ENCODE measurements at regions not wholly inside any gene's neighbourhood (a gene's known extent, or its start where the extent isn't known, plus 50 kb on each side); places are given as distances from the start of the nearest gene placed in this dataset.

DNA sequence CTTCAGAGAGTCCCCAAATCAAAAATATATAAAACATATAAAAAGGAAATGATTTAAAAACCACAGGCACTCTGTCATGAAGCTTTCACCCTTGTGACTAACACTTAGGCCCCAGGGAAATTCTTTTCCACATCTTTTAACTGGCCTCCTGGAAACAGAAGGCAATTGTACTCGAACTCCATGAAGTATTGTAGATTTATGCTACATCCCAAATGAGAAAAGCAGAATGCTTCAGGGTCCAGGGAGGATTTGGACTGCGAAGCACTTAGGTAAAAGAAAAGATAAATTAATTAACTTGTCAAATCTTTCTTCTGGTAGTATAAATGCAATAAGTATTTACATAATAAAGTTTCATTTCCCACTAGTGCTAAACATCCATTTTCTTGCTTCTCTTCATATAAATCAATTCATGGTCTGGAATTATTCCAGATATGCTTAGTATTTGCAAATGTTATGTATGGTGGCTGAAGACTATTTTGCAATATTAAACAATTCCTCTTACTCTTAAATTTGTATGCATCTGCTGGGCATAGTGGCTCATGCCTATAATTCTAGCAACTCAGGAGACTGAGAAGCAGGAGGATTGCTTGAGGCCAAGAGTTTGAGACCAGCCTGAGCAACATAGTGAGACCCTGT lies 64.9 kb upstream of the ELL2 start:
- TF ChIP-seq, protein P1, sequence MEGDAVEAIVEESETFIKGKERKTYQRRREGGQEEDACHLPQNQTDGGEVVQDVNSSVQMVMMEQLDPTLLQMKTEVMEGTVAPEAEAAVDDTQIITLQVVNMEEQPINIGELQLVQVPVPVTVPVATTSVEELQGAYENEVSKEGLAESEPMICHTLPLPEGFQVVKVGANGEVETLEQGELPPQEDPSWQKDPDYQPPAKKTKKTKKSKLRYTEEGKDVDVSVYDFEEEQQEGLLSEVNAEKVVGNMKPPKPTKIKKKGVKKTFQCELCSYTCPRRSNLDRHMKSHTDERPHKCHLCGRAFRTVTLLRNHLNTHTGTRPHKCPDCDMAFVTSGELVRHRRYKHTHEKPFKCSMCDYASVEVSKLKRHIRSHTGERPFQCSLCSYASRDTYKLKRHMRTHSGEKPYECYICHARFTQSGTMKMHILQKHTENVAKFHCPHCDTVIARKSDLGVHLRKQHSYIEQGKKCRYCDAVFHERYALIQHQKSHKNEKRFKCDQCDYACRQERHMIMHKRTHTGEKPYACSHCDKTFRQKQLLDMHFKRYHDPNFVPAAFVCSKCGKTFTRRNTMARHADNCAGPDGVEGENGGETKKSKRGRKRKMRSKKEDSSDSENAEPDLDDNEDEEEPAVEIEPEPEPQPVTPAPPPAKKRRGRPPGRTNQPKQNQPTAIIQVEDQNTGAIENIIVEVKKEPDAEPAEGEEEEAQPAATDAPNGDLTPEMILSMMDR (IDR thresholded peaks at IDR 0.05): no peak
- H3K27ac Mint-ChIP-seq: no peak overlapping the region
- ATAC-seq (no peak), DNase-seq (no peak)
- H3K36me3 Mint-ChIP-seq: no peaks in the 10 kb centered on the region
- no peaks in the 10 kb centered on the region for H3K36me3 ChIP-seq (ENCODE audit: control insufficient read depth, insufficient read depth, low read length)
- 67% methylated on average over 1 of the region's 2 CpGs for WGBS (ENCODE audit: insufficient coverage)
- no peaks in the 10 kb centered on the region for H3K9me3 ChIP-seq (ENCODE audit: control insufficient read depth, insufficient read depth, low read length)
- peaks cover 2% of the 10 kb centered on the region for H3K27me3 ChIP-seq (ENCODE audit: control insufficient read depth, insufficient read depth, low read length)
- peaks cover 0 to 7% of the 10 kb centered on the region in 2 donors for H3K27me3 Mint-ChIP-seq (ENCODE audit: low read depth in 2 of 2)
- no peaks in the 10 kb centered on the region for H3K9me3 Mint-ChIP-seq
- H3K27ac ChIP-seq (ENCODE audit: low read length): no peak overlapping the region
- H3K4me1 ChIP-seq (ENCODE audit: control insufficient read depth, insufficient read depth, low read length): no peaks in the 10 kb centered on the region
- H3K4me3 Mint-ChIP-seq: no peak overlapping the region
- H3K4me3 ChIP-seq (ENCODE audit: low read length): no peak overlapping the region
- intact Hi-C loops (cut with micrococcal nuclease): no loop called here
- no peaks in the 10 kb centered on the region for H3K4me1 Mint-ChIP-seq

DNA sequence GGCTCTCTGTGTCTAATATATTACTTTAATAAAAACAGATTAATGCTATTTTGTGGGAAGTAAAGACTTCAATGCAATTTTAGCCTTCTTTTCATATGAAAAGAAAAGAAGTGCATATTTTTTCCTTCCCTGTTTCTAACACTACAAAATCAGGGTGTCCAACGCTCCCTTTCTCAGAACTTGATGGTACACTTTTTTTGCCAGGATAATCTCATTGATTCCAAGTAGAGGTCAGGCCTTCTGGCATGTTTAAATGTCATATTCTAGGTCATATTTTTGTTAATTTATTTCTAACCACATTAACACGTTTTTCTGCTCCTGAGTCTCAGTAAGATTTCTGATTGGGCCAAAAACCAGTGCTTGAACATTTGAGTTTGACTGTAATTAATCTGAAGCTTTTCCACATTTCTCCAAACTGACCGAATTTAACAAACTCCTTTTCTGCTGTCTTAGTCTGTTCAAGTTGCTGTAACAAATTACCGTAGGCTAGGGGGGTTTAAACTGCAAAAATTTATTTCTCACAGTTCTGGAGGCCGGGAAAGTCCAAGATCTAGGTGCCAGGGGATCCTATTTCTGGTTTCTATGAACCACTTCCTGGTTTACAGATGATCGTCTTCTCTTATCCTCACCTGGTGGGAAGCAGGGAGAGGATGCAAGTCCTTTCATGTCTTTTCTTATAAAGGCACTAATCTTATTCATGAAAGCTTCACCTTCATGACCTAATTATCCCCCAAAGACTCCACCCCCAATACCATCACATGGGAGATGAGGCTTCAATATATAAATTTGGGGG lies 63.2 kb upstream of the ELL2 start:
- H3K4me3 ChIP-seq (ENCODE audit: low read length): no peak overlapping the region
- no peaks in the 10 kb centered on the region for H3K9me3 Mint-ChIP-seq
- DNase-seq (no peak), ATAC-seq (no peak)
- H3K27ac Mint-ChIP-seq: no peak overlapping the region
- TF ChIP-seq, protein P1 (IDR thresholded peaks at IDR 0.05): no peak
- no peaks in the 10 kb centered on the region for H3K36me3 ChIP-seq (ENCODE audit: control insufficient read depth, insufficient read depth, low read length)
- no peak overlapping the region for H3K27ac ChIP-seq (ENCODE audit: low read length)
- H3K27me3 Mint-ChIP-seq (ENCODE audit: low read depth in 2 of 2): peaks cover 0 to 7% of the 10 kb centered on the region in 2 donors
- no peaks in the 10 kb centered on the region for H3K36me3 Mint-ChIP-seq
- H3K9me3 ChIP-seq (ENCODE audit: control insufficient read depth, insufficient read depth, low read length): no peaks in the 10 kb centered on the region
- H3K4me1 Mint-ChIP-seq: no peaks in the 10 kb centered on the region
- 72% methylated on average over 6 of the region's 6 CpGs for WGBS (ENCODE audit: insufficient coverage)
- intact Hi-C loops (cut with micrococcal nuclease): no loop called here
- H3K27me3 ChIP-seq (ENCODE audit: control insufficient read depth, insufficient read depth, low read length): peaks cover 2% of the 10 kb centered on the region
- no peak overlapping the region for H3K4me3 Mint-ChIP-seq
- H3K4me1 ChIP-seq (ENCODE audit: control insufficient read depth, insufficient read depth, low read length): no peaks in the 10 kb centered on the region

GRCh38 chr5:96023518-96023917 lies 61.9 kb upstream of the ELL2 start:
- Histone ChIP-seq H3K9me3 (ENCODE audit: control insufficient read depth, insufficient read depth, low read length) (no peaks in the 10 kb centered on the region), H3K4me1 (ENCODE audit: control insufficient read depth, insufficient read depth, low read length) (no peaks in the 10 kb centered on the region), H3K4me3 (ENCODE audit: low read length) (no peak overlapping the region), H3K27ac (ENCODE audit: low read length) (no peak overlapping the region), H3K36me3 (ENCODE audit: control insufficient read depth, insufficient read depth, low read length) (no peaks in the 10 kb centered on the region), H3K27me3 (ENCODE audit: control insufficient read depth, insufficient read depth, low read length) (peaks cover 2% of the 10 kb centered on the region)
- H3K4me1 Mint-ChIP-seq: no peaks in the 10 kb centered on the region
- no peaks in the 10 kb centered on the region for H3K9me3 Mint-ChIP-seq
- H3K4me3 Mint-ChIP-seq: no peak overlapping the region
- TF ChIP-seq, protein P1 (IDR thresholded peaks at IDR 0.05): no peak
- no peak for ATAC-seq
- no peak overlapping the region for H3K27ac Mint-ChIP-seq
- WGBS (ENCODE audit: insufficient coverage): 85% methylated on average over 2 of the region's 2 CpGs
- intact Hi-C loops (cut with micrococcal nuclease): no loop called here
- no peaks in the 10 kb centered on the region for H3K36me3 Mint-ChIP-seq
- peaks cover 0 to 7% of the 10 kb centered on the region in 2 donors for H3K27me3 Mint-ChIP-seq (ENCODE audit: low read depth in 2 of 2)
- no peak for DNase-seq

All from natural killer cell (primary cell).